NB4 (cell line): ENCODE measurements at regions not wholly inside any gene's neighbourhood (a gene's known extent, or its start where the extent isn't known, plus 50 kb on each side); places are given as distances from the start of the nearest gene placed in this dataset.

ENCODE experiments used
- DNase-seq: peaks from one replicate; pipeline ENCODE4 v3.0.0; 2010; ENCODE audit warnings: low read depth
- H3K4me3 ChIP-seq: one replicate; pipeline ENCODE4 v1.5.1; 2011; ENCODE audit warnings: mild to moderate bottlenecking, low read depth, low read length, moderate library complexity
- MYC ChIP-seq: IDR thresholded peaks from 2 replicates; pipeline ENCODE4 v1.6.1; 2011; ENCODE audit warnings: low read depth, low read length
- POLR2A ChIP-seq: IDR thresholded peaks from 2 replicates; pipeline ENCODE4 v1.6.1; 2011; ENCODE audit warnings: mild to moderate bottlenecking; ENCODE audit not compliant: insufficient read length; ENCODE audit errors: extremely low read depth
- TF ChIP-seq, protein P1 (sequence below): IDR thresholded peaks from one replicate; pipeline ENCODE4 v1.5.1; 2012; ENCODE audit warnings: low read depth, low read length
- TF ChIP-seq, protein P2 (sequence below): IDR thresholded peaks from 2 replicates; pipeline ENCODE4 v1.6.1; 2011; ENCODE audit warnings: low read depth, low read length

GRCh38 chr18:61964616-61965015 is 71.8 kb upstream of the RNF152 start:
- TF ChIP-seq, protein P1, sequence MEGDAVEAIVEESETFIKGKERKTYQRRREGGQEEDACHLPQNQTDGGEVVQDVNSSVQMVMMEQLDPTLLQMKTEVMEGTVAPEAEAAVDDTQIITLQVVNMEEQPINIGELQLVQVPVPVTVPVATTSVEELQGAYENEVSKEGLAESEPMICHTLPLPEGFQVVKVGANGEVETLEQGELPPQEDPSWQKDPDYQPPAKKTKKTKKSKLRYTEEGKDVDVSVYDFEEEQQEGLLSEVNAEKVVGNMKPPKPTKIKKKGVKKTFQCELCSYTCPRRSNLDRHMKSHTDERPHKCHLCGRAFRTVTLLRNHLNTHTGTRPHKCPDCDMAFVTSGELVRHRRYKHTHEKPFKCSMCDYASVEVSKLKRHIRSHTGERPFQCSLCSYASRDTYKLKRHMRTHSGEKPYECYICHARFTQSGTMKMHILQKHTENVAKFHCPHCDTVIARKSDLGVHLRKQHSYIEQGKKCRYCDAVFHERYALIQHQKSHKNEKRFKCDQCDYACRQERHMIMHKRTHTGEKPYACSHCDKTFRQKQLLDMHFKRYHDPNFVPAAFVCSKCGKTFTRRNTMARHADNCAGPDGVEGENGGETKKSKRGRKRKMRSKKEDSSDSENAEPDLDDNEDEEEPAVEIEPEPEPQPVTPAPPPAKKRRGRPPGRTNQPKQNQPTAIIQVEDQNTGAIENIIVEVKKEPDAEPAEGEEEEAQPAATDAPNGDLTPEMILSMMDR, result no peak
- TF ChIP-seq MYC (no peak), POLR2A (no peak)
- TF ChIP-seq, protein P2, sequence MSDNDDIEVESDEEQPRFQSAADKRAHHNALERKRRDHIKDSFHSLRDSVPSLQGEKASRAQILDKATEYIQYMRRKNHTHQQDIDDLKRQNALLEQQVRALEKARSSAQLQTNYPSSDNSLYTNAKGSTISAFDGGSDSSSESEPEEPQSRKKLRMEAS, result no peak
- no peak for DNase-seq
- no peak overlapping the region for H3K4me3 ChIP-seq

DNA sequence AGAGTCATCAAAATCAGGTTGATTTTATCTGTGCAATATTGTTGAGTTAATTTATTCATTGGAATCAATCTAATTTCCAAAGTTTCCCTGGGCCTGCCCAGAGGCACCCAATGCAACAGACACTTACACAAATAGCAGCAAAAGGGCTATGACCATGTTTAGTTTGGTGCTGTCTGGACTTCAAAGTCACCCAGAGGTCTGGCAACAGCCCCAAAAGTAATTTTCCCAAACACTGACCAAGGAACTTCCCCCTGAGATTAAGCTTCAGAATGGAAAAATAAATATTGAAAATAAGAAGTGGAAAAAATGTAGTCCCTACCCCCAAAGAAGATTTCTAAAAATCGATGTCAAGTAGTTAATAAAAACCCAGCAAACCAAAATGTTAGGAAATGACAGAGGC is 70.9 kb upstream of the RNF152 start:
- DNase-seq, result no peak
- H3K4me3 ChIP-seq, result no peak overlapping the region
- TF ChIP-seq MYC (no peak), POLR2A (no peak)
- TF ChIP-seq, protein P2, result no peak
- TF ChIP-seq, protein P1, result no peak

- TF ChIP-seq, protein P2, result no peak
- no peak for TF ChIP-seq MYC
- TF ChIP-seq, protein P1, result no peak
- no peak for TF ChIP-seq POLR2A
- no peak for DNase-seq
- no peak overlapping the region for H3K4me3 ChIP-seq
These were observed 65.2 kb upstream of the RNF152 start for GRCh38 chr18:61957801-61958516.

GRCh38 chr18:61955644-61956043 is 62.8 kb upstream of the RNF152 start:
- H3K4me3 ChIP-seq, result no peak overlapping the region
- peak; percentile 62 for DNase-seq
- TF ChIP-seq, protein P2, result no peak
- TF ChIP-seq POLR2A (no peak), MYC (no peak)
- TF ChIP-seq, protein P1, result no peak

- no peak overlapping the region for H3K4me3 ChIP-seq
- DNase-seq, result no peak
- TF ChIP-seq, protein P2, result no peak
- TF ChIP-seq, protein P1, result no peak
- no peak for TF ChIP-seq MYC
- no peak for TF ChIP-seq POLR2A
These were observed 61.4 kb upstream of the RNF152 start for GRCh38 chr18:61954096-61954746.
